Heart left ventricle (tissue), 13 donors: ENCODE measurements at regions not wholly inside any gene's neighbourhood (a gene's known extent, or its start where the extent isn't known, plus 50 kb on each side); places are given as distances from the start of the nearest gene placed in this dataset.

Experiments used
- POLR2A ChIP-seq, 2 donors: fragments of 450-650 bp; IDR thresholded peaks; one replicate each; pipeline ENCODE4 v1.6.1; 2017; ENCODE audit warnings: antibody characterized with exemption in 2 of 2, mild to moderate bottlenecking in 2 of 2, moderate library complexity in 2 of 2
- TF ChIP-seq, protein P1 (sequence below), 12 donors: fragments of 200-600 bp; sonication (generic) in 4 of 12; IDR thresholded peaks; one replicate each; pipeline versions ENCODE4 v1.5.0 to v1.8.0; 2018 to 2022; ENCODE audit warnings: antibody characterized with exemption in 12 of 12, mild to moderate bottlenecking in 5 of 12
- donor health status: ischemic (EF 13 %, LVEDD 7.1; RV severe dilation, severe dysfunction).
- donor health status: DM: no; HTN: yes; CAD: no.
- donor health status: DM: no; HTN: no; CAD: no.
- donor health status: ischemic (EF 25% LVEDD 6.9; RV normal size, moderate dysfunction).
- donor health status: ischemic (EF 25% LVEDD 5.7; RV mildly dilated, moderate dysfunction).
- donor health status: ischemic (EF 35%, LVEDD 5.7; RV mildly dilated, moderate dysfunction).
- donor health status: nonischemic (EF 11% LVEDD 7.7; RV severe dilation, severe dysfunction).
- donor health status: DM: yes; HTN: yes; CAD: no.
- donor health status: PGD.
- donor health status: ischemic (EF 29% LVEDD 5.4; RV normal size, mild dysfunction).
- donor health status: nonischemic (EF 23%, LVEDD 6.1; RV moderate dilation, normal function).

DNA sequence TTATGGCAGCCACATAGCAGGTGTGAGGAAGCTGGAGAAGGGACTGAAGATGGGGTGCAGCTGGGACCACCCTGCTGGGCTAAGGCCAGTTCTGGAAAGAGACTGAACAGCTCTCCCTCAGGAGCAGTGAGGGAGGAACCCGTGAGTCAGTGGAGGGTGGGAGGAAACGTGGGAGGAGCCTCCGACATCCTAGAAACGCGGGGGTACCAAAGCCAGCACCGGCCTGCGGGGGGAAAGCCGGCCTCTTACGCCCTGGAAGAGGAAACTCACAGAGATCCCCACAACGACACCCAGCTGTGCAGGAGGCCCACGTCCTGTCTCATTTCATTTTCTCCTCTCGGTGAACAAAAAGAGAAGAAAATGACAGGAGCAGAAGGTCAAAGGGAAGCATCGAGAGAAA, 185.8 kb upstream of the IRX4 start:
- TF ChIP-seq, protein P1, sequence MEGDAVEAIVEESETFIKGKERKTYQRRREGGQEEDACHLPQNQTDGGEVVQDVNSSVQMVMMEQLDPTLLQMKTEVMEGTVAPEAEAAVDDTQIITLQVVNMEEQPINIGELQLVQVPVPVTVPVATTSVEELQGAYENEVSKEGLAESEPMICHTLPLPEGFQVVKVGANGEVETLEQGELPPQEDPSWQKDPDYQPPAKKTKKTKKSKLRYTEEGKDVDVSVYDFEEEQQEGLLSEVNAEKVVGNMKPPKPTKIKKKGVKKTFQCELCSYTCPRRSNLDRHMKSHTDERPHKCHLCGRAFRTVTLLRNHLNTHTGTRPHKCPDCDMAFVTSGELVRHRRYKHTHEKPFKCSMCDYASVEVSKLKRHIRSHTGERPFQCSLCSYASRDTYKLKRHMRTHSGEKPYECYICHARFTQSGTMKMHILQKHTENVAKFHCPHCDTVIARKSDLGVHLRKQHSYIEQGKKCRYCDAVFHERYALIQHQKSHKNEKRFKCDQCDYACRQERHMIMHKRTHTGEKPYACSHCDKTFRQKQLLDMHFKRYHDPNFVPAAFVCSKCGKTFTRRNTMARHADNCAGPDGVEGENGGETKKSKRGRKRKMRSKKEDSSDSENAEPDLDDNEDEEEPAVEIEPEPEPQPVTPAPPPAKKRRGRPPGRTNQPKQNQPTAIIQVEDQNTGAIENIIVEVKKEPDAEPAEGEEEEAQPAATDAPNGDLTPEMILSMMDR (IDR thresholded peaks at IDR 0.05): no peak
- no peak for TF ChIP-seq POLR2A (IDR thresholded peaks at IDR 0.05)
